ENCODE measurements at regions not wholly inside any gene's neighbourhood (a gene's known extent, or its start where the extent isn't known, plus 50 kb on each side); places are given as distances from the start of the nearest gene placed in this dataset.

DNA sequence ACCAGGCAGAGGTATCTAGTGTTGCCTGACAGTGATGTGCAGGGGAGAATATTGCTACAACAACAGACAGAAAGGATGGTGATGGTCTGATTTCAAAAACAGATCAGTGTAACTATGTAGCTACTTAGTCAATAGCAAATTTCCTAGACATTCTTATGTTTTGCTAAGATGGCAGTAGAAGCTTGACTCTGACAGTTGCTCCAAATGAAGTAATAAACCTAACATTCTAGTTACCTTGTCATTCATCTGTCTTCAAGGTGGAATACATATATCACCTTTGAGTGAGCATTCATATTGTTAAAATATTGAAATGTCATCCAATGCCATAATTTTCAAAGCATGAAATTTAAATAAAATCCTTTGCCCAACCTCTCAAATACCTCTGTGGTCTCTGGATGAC is 617.4 kb downstream of the USP25 start:
- DNase-seq (ENCODE audit: low read depth), result no peak
- H3K4me3 ChIP-seq (ENCODE audit: low read length), result no peak overlapping the region
- TF ChIP-seq, protein P1, sequence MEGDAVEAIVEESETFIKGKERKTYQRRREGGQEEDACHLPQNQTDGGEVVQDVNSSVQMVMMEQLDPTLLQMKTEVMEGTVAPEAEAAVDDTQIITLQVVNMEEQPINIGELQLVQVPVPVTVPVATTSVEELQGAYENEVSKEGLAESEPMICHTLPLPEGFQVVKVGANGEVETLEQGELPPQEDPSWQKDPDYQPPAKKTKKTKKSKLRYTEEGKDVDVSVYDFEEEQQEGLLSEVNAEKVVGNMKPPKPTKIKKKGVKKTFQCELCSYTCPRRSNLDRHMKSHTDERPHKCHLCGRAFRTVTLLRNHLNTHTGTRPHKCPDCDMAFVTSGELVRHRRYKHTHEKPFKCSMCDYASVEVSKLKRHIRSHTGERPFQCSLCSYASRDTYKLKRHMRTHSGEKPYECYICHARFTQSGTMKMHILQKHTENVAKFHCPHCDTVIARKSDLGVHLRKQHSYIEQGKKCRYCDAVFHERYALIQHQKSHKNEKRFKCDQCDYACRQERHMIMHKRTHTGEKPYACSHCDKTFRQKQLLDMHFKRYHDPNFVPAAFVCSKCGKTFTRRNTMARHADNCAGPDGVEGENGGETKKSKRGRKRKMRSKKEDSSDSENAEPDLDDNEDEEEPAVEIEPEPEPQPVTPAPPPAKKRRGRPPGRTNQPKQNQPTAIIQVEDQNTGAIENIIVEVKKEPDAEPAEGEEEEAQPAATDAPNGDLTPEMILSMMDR (conservative IDR thresholded peaks at IDR 0.05; ENCODE audit: low read length), result no peak

DNA sequence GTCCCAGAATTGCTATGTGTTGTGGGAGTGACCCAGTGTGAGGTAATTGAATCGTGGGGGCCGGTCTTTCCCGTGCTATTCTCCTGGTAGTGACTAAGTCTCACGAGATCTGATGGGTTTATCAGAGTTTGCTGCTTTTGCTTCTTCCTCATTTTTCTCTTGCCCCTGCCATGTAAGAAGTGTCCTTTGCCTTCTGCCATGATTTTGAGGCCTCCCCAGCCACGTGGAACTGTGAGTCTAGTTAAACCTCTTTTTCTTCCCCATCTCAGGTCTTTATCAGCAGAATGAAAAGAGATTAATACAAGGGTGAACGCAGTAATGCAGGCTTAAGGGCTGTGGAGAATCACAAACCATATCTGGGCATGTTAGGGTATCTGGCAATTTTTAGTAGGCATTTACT is 624.0 kb downstream of the USP25 start:
- DNase-seq (ENCODE audit: low read depth), result no peak
- TF ChIP-seq, protein P1 (conservative IDR thresholded peaks at IDR 0.05; ENCODE audit: low read length), result no peak
- no peak overlapping the region for H3K4me3 ChIP-seq (ENCODE audit: low read length)

DNA sequence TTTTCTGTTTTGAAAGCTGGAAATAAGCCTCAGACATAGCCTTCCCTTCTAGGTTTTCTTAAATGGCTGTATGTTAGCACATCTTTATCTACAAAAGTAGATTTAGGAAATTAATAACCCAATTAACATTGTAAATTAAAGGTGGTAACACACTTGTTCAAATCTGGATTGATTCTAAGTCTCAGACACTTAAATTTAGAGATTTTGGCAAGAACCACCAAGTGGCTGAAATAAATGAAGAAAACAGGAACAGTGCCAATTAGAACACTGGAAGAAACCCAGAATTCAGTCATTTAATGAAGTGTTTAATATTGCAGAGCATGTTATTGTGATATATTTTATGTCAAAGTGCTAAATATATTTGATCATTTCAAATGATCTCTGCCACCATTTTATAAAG is 628.2 kb downstream of the USP25 start:
- TF ChIP-seq, protein P1 (conservative IDR thresholded peaks at IDR 0.05; ENCODE audit: low read length), result no peak
- no peak for DNase-seq (ENCODE audit: low read depth)
- no peak overlapping the region for H3K4me3 ChIP-seq (ENCODE audit: low read length)

DNA sequence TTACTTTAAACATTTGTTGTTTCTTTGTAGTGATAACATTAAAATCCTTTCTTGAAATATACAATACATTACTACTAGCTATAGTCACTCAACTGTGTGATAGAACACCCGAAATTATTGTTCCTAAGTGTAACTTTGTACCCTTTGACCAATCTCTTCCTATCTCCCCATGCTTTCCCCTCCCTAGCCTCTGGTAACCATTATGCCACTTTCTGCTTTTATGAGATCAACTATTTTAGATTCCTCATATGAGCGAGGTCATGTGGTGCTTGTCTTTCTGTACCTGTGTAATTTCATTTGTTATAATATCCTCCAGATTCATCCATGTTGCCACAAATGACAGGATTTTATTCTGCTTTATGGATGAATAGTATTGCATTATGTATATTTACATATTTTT is 629.0 kb downstream of the USP25 start:
- TF ChIP-seq, protein P1 (conservative IDR thresholded peaks at IDR 0.05; ENCODE audit: low read length), result no peak
- H3K4me3 ChIP-seq (ENCODE audit: low read length), result no peak overlapping the region
- no peak for DNase-seq (ENCODE audit: low read depth)

DNA sequence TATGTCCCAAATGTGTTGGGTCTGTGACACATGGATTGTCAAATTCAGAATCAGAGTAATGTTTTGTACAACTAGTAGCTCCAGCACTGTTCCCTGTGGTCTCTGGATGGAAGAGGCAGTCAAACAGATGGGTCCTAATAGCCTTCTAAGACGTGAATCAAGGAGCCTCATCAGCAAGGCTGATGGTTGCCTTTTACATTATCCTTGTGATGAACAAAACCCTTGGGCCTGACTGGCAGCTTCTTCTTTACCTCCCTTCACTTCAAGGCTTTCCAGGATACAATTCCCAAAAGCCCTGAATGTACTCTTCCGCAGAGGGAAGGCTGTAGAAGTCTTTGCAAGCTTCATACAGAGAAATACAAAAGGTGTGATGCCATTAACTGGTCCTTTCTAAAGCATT is 633.3 kb downstream of the USP25 start:
- TF ChIP-seq, protein P1 (conservative IDR thresholded peaks at IDR 0.05; ENCODE audit: low read length), result no peak
- H3K4me3 ChIP-seq (ENCODE audit: low read length), result no peak overlapping the region
- no peak for DNase-seq (ENCODE audit: low read depth)

DNA sequence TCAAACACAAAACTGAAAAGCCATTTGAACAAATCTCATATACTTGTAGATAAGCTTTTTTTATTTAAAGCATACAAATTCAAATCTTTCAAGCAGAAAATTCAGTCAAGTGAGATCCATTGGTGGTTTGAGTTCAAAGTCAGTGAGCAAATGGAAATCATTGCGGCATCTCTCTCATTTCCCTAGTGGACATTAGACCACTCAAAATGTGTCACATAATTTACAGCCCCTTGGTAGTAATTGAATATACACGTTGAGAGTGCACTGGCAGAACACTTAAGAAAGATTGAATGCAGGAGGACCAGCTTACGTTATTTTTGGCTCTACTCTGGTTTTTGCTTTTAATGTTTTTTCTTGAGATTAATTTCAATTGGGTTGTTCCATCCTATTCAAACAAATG is 633.7 kb downstream of the USP25 start:
- no peak overlapping the region for H3K4me3 ChIP-seq (ENCODE audit: low read length)
- DNase-seq (ENCODE audit: low read depth), result no peak
- TF ChIP-seq, protein P1 (conservative IDR thresholded peaks at IDR 0.05; ENCODE audit: low read length), result no peak

DNA sequence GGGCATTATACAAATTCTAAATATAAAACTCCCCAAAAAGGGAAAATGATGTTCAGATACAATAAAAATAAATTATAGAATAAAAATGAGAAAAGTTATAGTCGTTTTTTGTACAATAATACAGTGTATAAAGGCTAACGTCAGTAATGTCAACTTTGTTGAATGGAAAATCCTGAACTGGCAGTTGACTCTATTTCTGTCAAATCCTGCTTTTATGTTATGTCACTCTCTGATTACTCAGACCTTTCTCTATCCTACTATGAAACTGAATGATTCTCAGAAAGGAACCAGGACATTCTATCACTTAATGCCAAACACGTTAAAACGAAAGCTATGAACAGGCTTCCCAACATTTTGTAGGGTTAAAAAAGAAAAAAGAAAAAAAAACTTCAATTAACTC is 636.4 kb downstream of the USP25 start:
- no peak overlapping the region for H3K4me3 ChIP-seq (ENCODE audit: low read length)
- TF ChIP-seq, protein P1 (conservative IDR thresholded peaks at IDR 0.05; ENCODE audit: low read length), result no peak
- DNase-seq (ENCODE audit: low read depth), result no peak

Data from AG10803 (cell line).